Ectodermal cell (in vitro differentiated cells): ENCODE measurements at regions not wholly inside any gene's neighbourhood (a gene's known extent, or its start where the extent isn't known, plus 50 kb on each side); places are given as distances from the start of the nearest gene placed in this dataset.

Source experiments
- H3K27ac ChIP-seq: 2 replicates; pipeline ENCODE4 v1.7.0; 2013; ENCODE audit warnings: mild to moderate bottlenecking, low read depth, low read length; ENCODE audit not compliant: insufficient read depth, poor library complexity, severe bottlenecking
- H3K27me3 ChIP-seq: 2 replicates; pipeline ENCODE4 v1.7.0; 2013; ENCODE audit warnings: mild to moderate bottlenecking, low read length; ENCODE audit not compliant: insufficient read depth, control insufficient read depth, poor library complexity, severe bottlenecking
- H3K36me3 ChIP-seq: one replicate; pipeline ENCODE4 v1.7.0; 2013; ENCODE audit warnings: low read length; ENCODE audit not compliant: control insufficient read depth, insufficient read depth
- H3K4me1 ChIP-seq: one replicate; pipeline ENCODE4 v1.7.0; 2013; ENCODE audit warnings: low read length; ENCODE audit not compliant: control insufficient read depth, insufficient read depth
- H3K4me3 ChIP-seq: 2 replicates; pipeline ENCODE4 v1.7.0; 2013; ENCODE audit warnings: low read depth, low read length, control low read depth; ENCODE audit not compliant: insufficient read depth
- H3K9me3 ChIP-seq: 2 replicates; pipeline ENCODE4 v1.7.0; 2013; ENCODE audit warnings: mild to moderate bottlenecking, low read length, moderate library complexity; ENCODE audit not compliant: control insufficient read depth
- WGBS, 2 experiments: methylation state at CpG; one replicate each; pipeline ENCODE4 v1.1.7; 2013; ENCODE audit warnings: missing lambda C conversion rate in 2 of 2; 5-methylcytosine and 5-hydroxymethylcytosine counted together

DNA sequence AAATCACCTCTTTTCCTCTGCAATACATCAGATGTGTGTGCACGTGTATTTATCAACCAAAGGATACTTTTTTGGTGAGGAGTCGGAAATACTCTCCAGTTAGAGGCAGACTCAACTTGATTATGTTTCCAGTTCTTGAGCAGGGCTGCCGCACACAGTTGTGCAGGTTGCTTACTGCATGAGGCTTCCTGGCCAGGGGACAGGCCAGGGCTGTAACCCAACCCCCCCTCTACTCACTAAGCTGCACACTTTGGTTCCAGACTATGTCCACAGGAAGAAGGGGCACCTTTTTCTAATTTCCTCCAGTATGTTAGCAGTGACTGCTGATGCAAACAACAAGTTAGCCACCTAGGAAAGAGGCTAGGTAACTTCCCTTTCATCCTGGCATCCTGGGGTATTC, 476.9 kb upstream of the TBL1XR1 start:
- 94 to 97% methylated on average over 3 of the region's 3 CpGs for WGBS, 2 experiments
- H3K27me3 ChIP-seq: no peaks in the 10 kb centered on the region
- no peak overlapping the region for H3K27ac ChIP-seq
- no peaks in the 10 kb centered on the region for H3K36me3 ChIP-seq
- H3K4me1 ChIP-seq: peaks cover 17% of the 10 kb centered on the region
- H3K4me3 ChIP-seq: no peak overlapping the region
- H3K9me3 ChIP-seq: no peaks in the 10 kb centered on the region

DNA sequence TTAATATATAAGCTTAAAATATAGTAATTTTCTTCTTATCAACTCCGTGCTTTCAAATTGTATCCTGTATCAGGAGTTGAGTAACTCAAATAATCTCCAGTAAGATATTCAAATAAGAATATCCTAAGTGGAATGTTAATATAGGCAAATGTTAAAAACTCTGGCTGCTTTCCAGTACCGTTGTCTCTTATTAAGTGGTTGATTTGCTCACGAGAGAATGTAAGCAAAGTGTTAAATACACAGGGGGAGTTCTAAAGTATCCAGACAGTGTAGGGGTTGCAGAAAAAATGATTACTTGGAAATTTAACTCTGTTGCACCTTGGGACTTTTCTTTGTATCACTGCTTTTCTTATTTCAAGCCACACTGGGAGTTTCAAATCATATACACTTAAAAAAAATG, 478.9 kb upstream of the TBL1XR1 start:
- H3K36me3 ChIP-seq: no peaks in the 10 kb centered on the region
- peaks cover 35% of the 10 kb centered on the region for H3K4me1 ChIP-seq
- WGBS, 2 experiments: 62 to 63% methylated on average over 2 of the region's 3 CpGs
- no peaks in the 10 kb centered on the region for H3K27me3 ChIP-seq
- no peak overlapping the region for H3K27ac ChIP-seq
- no peaks in the 10 kb centered on the region for H3K9me3 ChIP-seq
- no peak overlapping the region for H3K4me3 ChIP-seq

DNA sequence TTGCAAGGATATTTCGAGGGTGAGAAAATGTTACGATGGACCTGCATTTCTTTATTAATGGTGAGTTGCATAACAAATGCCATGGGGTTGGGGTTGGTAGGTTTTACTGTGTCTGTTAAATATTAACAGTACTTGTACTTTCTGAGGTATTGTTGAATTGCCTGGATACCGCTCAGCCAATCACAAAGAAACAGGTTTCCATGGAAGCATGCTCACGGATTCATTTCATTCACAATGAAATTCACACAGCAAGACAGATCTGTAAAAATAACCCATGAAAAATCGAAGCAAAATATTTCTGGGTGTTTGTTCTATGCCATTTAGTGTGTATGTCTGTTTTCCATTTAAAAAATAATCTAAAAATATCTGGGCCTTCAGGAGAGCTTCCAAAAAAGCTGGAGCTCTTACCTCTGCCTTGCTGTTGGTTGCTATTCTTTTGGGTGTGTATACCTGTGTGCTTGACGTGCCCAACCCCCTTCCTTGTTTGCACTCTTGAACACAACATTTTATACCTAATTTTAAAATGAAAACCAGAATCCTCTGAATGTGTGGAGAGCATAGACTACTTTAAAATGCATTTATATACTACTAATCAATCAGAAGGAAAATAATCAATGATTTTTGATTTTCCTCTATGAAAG, 479.8 kb upstream of the TBL1XR1 start:
- Histone ChIP-seq H3K9me3 (no peaks in the 10 kb centered on the region), H3K27me3 (no peaks in the 10 kb centered on the region), H3K4me1 (peaks cover 41% of the 10 kb centered on the region), H3K36me3 (no peaks in the 10 kb centered on the region), H3K4me3 (no peak overlapping the region), H3K27ac (no peak overlapping the region)
- WGBS, 2 experiments: 73 to 75% methylated on average over 4 to 5 of the region's 6 CpGs

DNA sequence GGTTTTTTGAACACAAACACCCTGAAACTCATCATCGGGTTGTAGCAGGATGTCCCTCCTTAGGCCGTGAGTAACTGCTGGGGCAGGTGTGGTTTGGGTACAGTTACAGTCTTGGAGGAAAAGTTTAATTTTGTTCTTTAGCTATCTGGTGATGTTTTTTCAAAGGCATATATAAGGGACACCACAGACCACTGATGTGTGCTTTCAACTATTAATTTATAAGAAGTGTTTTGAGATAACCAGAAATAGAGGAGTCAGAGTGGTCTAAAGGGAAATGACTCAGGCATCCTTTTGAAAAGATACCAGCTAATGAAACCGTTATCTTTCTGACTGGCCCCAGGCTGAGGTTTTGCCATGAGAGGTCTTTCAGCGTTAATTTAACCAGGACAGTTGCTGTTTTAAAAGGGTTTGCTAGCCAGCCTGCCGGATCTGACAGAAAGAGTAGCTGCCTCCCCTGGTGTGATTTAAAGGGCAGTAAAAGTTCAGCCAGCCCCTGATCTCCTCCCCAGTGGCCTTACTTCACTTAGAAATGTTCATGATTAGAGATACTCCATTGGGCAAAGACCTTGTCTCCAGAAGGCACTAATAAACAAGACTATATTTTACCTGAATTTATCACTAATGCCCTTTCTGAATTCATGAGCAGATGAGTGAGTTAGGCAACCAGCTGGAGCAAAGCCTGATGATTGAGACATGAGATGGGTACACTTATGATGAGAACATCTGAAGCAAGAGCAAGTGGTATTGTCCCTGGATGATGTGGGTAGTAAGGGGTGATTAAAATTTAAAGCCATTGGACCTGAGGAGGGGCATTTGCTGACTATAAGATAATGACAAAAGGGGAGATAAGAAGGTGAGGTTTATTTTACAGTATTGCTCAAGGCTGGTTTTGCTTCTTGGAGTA, 482.5 kb upstream of the TBL1XR1 start:
- no peak overlapping the region for H3K4me3 ChIP-seq
- H3K27me3 ChIP-seq: no peaks in the 10 kb centered on the region
- no peaks in the 10 kb centered on the region for H3K36me3 ChIP-seq
- WGBS, 2 experiments: 40 to 47% methylated on average over 5 of the region's 5 CpGs
- H3K4me1 ChIP-seq: peaks cover 45% of the 10 kb centered on the region
- H3K9me3 ChIP-seq: no peaks in the 10 kb centered on the region
- H3K27ac ChIP-seq: no peak overlapping the region

DNA sequence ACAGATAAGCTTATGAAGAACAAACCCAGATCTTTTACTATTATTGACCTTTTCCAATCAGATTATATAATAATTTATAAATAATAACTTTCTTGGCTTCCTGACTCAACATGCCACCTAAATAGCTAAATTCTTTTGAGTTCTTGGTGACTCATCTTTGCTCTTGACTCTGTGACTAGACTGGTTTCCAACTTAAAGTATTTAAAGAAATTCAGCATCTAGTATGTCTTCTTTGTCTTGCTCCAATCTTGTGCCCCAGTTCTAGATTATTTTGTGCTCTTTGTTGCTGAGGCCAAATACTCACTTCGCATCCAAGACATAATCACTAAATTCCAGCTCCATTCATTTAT, 483.2 kb upstream of the TBL1XR1 start:
- no peaks in the 10 kb centered on the region for H3K36me3 ChIP-seq
- no peak overlapping the region for H3K4me3 ChIP-seq
- 94 to 100% methylated on average over 1 of the region's 1 CpG for WGBS, 2 experiments
- peaks cover 45% of the 10 kb centered on the region for H3K4me1 ChIP-seq
- no peaks in the 10 kb centered on the region for H3K27me3 ChIP-seq
- no peak overlapping the region for H3K27ac ChIP-seq
- H3K9me3 ChIP-seq: no peaks in the 10 kb centered on the region

DNA sequence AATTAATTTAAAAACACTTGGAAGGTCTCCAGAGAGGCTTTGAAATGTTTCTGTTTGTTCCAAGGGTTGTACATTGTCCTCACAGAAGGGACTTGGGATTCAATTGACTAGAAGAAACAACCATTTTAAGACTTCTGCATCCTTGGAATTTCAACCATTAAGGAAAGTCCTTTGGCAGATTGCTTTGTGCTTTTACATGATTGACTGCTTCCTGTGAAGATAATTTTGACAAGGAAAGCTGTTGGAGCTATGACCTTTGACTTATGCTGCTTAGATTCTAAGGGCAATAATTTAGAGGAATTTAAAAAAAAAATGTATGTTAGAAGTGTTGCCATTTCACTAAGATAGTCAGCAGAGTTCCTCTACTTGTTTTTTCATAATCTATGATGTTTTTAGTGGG, 483.9 kb upstream of the TBL1XR1 start:
- Histone ChIP-seq H3K36me3 (no peaks in the 10 kb centered on the region), H3K27me3 (no peaks in the 10 kb centered on the region), H3K4me3 (no peak overlapping the region), H3K27ac (no peak overlapping the region), H3K9me3 (no peaks in the 10 kb centered on the region), H3K4me1 (peaks cover 45% of the 10 kb centered on the region)

DNA sequence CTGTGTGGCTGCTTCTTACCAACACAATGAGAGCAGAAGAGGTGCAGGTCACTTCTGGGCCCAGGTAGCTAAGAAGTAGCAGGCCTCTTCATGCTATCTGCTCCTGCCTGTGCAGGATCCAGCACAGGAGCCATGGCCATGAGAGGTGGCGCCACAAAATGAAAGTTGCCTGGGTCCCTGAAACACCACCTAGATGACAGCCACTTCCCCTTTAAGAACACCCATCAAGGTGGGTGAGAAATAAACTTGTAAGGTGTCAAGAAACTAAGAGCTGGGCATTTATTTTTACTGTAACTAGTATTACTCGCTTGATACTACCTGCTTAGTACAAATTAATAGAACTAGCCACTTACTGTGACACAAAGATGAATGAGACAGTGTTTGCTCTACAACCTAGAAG, 484.6 kb upstream of the TBL1XR1 start:
- no peaks in the 10 kb centered on the region for H3K9me3 ChIP-seq
- H3K36me3 ChIP-seq: no peaks in the 10 kb centered on the region
- H3K27ac ChIP-seq: no peak overlapping the region
- H3K4me3 ChIP-seq: no peak overlapping the region
- H3K4me1 ChIP-seq: peaks cover 41% of the 10 kb centered on the region
- WGBS, 2 experiments: 80 to 93% methylated on average over 1 to 2 of the region's 2 CpGs
- no peaks in the 10 kb centered on the region for H3K27me3 ChIP-seq

DNA sequence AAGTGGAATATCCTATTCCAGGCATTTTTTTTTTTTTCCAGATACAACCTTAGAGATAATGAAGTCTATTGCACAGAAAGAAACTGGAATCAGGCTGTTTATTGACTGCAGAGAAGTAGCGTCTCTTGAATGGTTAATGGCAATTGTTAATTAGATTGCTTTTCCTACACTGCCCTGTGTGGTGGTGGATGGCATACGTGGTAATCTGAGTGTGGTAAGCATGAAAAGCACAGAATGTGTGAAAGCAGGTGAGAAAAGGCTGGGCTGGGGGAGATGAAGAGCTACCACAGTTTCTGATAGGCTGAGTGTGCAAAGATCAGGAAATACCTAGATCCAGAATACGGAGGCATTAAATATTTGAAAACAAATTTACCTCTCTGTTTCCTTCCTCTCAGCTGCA, 486.3 kb upstream of the TBL1XR1 start:
- H3K27me3 ChIP-seq: no peaks in the 10 kb centered on the region
- no peaks in the 10 kb centered on the region for H3K9me3 ChIP-seq
- H3K36me3 ChIP-seq: no peaks in the 10 kb centered on the region
- H3K27ac ChIP-seq: no peak overlapping the region
- peaks cover 34% of the 10 kb centered on the region for H3K4me1 ChIP-seq
- 84 to 85% methylated on average over 3 of the region's 3 CpGs for WGBS, 2 experiments
- no peak overlapping the region for H3K4me3 ChIP-seq

DNA sequence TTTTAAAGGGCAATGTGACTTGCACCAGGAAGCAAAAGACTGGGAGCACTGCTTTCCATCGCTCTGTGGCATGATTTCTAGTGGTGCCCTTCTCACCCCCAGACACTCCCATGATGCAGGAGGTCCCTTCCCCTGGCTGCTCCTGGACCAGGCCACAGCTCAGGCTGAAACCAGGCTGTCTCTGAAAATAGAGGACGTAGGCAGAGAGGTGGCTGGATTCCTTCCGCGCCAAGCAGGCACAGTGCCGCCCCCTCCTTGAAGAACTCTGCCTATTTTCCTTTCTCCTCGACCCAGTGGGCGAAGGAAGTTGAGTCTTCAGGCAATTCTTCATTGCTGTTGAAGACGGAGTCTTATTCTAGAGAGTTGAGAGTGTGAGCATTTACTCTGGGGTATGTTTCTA, 489.4 kb upstream of the TBL1XR1 start:
- Histone ChIP-seq H3K4me3 (no peak overlapping the region), H3K36me3 (no peaks in the 10 kb centered on the region), H3K27me3 (no peaks in the 10 kb centered on the region), H3K9me3 (no peaks in the 10 kb centered on the region), H3K4me1 (peaks cover 7% of the 10 kb centered on the region), H3K27ac (no peak overlapping the region)
- WGBS, 2 experiments: 93% methylated on average over 8 of the region's 8 CpGs

DNA sequence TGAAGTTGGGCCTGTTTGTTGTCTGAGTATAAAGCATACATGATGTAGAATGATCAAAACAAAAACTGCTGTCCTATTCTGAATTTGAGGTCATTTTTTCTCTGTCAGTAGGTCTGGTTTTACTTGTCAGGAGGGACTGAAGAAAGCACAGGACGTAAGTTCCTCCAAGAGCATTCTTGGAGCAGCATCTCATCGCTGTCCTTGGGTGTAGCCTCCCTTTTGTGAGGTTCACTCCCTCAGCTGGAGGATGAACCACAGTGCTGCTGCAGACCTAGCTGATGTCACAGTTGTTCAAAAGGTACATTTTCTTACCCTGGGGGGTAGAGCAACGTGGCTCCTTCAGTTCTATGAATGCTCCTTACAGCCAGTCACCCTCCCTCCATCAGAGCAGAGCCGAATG, 490.0 kb upstream of the TBL1XR1 start:
- no peaks in the 10 kb centered on the region for H3K9me3 ChIP-seq
- H3K27me3 ChIP-seq: no peaks in the 10 kb centered on the region
- 84 to 87% methylated on average over 4 of the region's 4 CpGs for whole genome bisulfite sequencing, 2 experiments
- H3K36me3 ChIP-seq: no peaks in the 10 kb centered on the region
- no peak overlapping the region for H3K4me3 ChIP-seq
- H3K4me1 ChIP-seq: peaks cover 4% of the 10 kb centered on the region
- no peak overlapping the region for H3K27ac ChIP-seq
